IMR-90 (cell line): ENCODE measurements at regions not wholly inside any gene's neighbourhood (a gene's known extent, or its start where the extent isn't known, plus 50 kb on each side); places are given as distances from the start of the nearest gene placed in this dataset.

ENCODE experiments used
- ATAC-seq: fragments of 200-7000 bp; cut with Tn5 transposase; 2 replicates; pipeline ENCODE4 v1.9.1; 2020; ENCODE audit warnings: low read depth, mild to moderate bottlenecking, moderate library complexity
- BruUV-seq: library from RNA; stranded (reverse); fragments of 400-500 nt; replicated peaks from 2 replicates; lab custom pipeline; 2021; lab: Mats Ljungman, UMichigan
- CTCF ChIA-PET: fragments of 300-600 bp; formaldehyde crosslinking; extraction: SDS; loops from one replicate; lab custom pipeline; 2021; ENCODE audit warnings: antibody characterized with exemption; lab: Yijun Ruan, JAX
- POLR2A ChIA-PET: fragments of 300-600 bp; sonication (Branson Sonifier 250); formaldehyde crosslinking; loops from one replicate; lab custom pipeline; 2022; ENCODE audit warnings: antibody characterized with exemption; ENCODE audit not compliant: unreplicated experiment; lab: Charles Lee
- DNase-seq: peaks from one replicate; pipeline ENCODE4 v3.0.0; 2013
- H2AFZ ChIP-seq: replicated peaks from 2 replicates; pipeline ENCODE3; 2013; ENCODE audit warnings: low read length, mild to moderate bottlenecking; ENCODE audit not compliant: poor library complexity
- H2AK5ac ChIP-seq: 2 replicates; pipeline ENCODE4 v1.6.1; 2013; ENCODE audit warnings: low read depth, low read length, inconsistent platforms
- H2AK9ac ChIP-seq: replicated peaks from 2 replicates; pipeline ENCODE3; 2013; ENCODE audit warnings: mild to moderate bottlenecking, low read depth, low read length, moderate library complexity; ENCODE audit not compliant: poor library complexity
- H2BK120ac ChIP-seq: 2 replicates; pipeline ENCODE4 v1.6.1; 2013; ENCODE audit warnings: low read depth, low read length, inconsistent platforms
- H2BK15ac ChIP-seq: 3 replicates; pipeline ENCODE4 v1.6.1; 2013; ENCODE audit warnings: low read depth, low read length, inconsistent platforms
- H2BK20ac ChIP-seq: 2 replicates; pipeline ENCODE4 v1.6.1; 2013; ENCODE audit warnings: low read depth, mild to moderate bottlenecking, inconsistent platforms, low read length, moderate library complexity
- H2BK5ac ChIP-seq: 2 replicates; pipeline ENCODE4 v1.6.1; 2013; ENCODE audit warnings: mild to moderate bottlenecking, low read depth, low read length, inconsistent platforms; ENCODE audit not compliant: poor library complexity, severe bottlenecking
- H3K14ac ChIP-seq: replicated peaks from 2 replicates; pipeline ENCODE4 v1.6.1; 2013; ENCODE audit warnings: low read depth, low read length, inconsistent platforms
- H3K18ac ChIP-seq: 2 replicates; pipeline ENCODE4 v1.6.1; 2013; ENCODE audit warnings: low read depth, low read length, control low read depth
- H3K23ac ChIP-seq: 2 replicates; pipeline ENCODE4 v1.6.1; 2013; ENCODE audit warnings: low read depth, low read length, inconsistent platforms
- H3K27ac ChIP-seq: 2 replicates; pipeline ENCODE4 v1.5.1; 2013; ENCODE audit warnings: mild to moderate bottlenecking, control low read depth, low read length; ENCODE audit not compliant: insufficient read depth
- H3K27me3 ChIP-seq: 2 replicates; pipeline ENCODE4 v1.6.1; 2013; ENCODE audit warnings: low read length; ENCODE audit not compliant: control insufficient read depth, insufficient read depth
- H3K36me3 ChIP-seq: 2 replicates; pipeline ENCODE4 v1.6.1; 2013; ENCODE audit warnings: low read length, mixed read lengths; ENCODE audit not compliant: control insufficient read depth, insufficient read depth
- H3K4ac ChIP-seq: 2 replicates; pipeline ENCODE4 v1.6.1; 2013; ENCODE audit warnings: low read depth, low read length, inconsistent platforms
- H3K4me1 ChIP-seq: 2 replicates; pipeline ENCODE4 v1.6.1; 2013; ENCODE audit warnings: low read length, mixed read lengths; ENCODE audit not compliant: control insufficient read depth, insufficient read depth
- H3K4me2 ChIP-seq: 2 replicates; pipeline ENCODE4 v1.6.1; 2013; ENCODE audit warnings: low read depth, mild to moderate bottlenecking, control low read depth, low read length, moderate library complexity
- H3K4me3 ChIP-seq: 2 replicates; pipeline ENCODE4 v1.5.1; 2013; ENCODE audit warnings: low read depth, mild to moderate bottlenecking, control low read depth, low read length, moderate library complexity; ENCODE audit not compliant: insufficient read depth
- H3K56ac ChIP-seq: 2 replicates; pipeline ENCODE4 v1.6.1; 2013; ENCODE audit warnings: low read length, inconsistent platforms; ENCODE audit not compliant: insufficient read depth; ENCODE audit errors: extremely low read depth
- H3K79me1 ChIP-seq, 2 experiments: 2 replicates each; pipeline ENCODE4 v1.6.1; 2013; ENCODE audit warnings: low read length in 2 of 2, inconsistent platforms in 1 of 2, low read depth in 1 of 2
- H3K9ac ChIP-seq: 2 replicates; pipeline ENCODE4 v1.6.1; 2013; ENCODE audit warnings: low read depth, low read length, control low read depth
- H3K9me1 ChIP-seq: 2 replicates; pipeline ENCODE4 v1.6.1; 2013; ENCODE audit warnings: low read length, inconsistent platforms; ENCODE audit not compliant: insufficient read depth
- H3K9me3 ChIP-seq: 2 replicates; pipeline ENCODE4 v1.6.1; 2013; ENCODE audit warnings: low read length; ENCODE audit not compliant: control insufficient read depth, insufficient read depth
- H4K20me1 ChIP-seq: 2 replicates; pipeline ENCODE4 v1.6.1; 2013; ENCODE audit warnings: low read length, inconsistent platforms; ENCODE audit not compliant: insufficient read depth
- H4K5ac ChIP-seq: 2 replicates; pipeline ENCODE4 v1.6.1; 2013; ENCODE audit warnings: mild to moderate bottlenecking, low read depth, low read length, control low read depth
- H4K8ac ChIP-seq, 2 experiments: 2 replicates each; pipeline ENCODE4 v1.6.1; 2013; ENCODE audit warnings: low read depth in 2 of 2, low read length in 2 of 2, control low read depth in 1 of 2, inconsistent platforms in 1 of 2
- H4K91ac ChIP-seq: 2 replicates; pipeline ENCODE4 v1.6.1; 2013; ENCODE audit warnings: low read depth, low read length, inconsistent platforms; ENCODE audit not compliant: insufficient read depth
- NFE2L2 ChIP-seq: fragments of 150-350 bp; IDR thresholded peaks from 2 replicates; pipeline ENCODE4 v1.6.1; 2016; ENCODE audit warnings: low read depth, mild to moderate bottlenecking, low read length
- POLR2A ChIP-seq: IDR thresholded peaks from 2 replicates; pipeline ENCODE4 v1.6.1; 2012; ENCODE audit warnings: mild to moderate bottlenecking, low read depth, low read length
- WGBS, 2 experiments: methylation state at CpG; one replicate each; pipeline versions ENCODE4 v1.1.5 to v1.1.7; 2013; ENCODE audit warnings: missing lambda C conversion rate in 2 of 2; ENCODE audit not compliant: insufficient read length in 1 of 2; ENCODE audit errors: extremely low coverage in 2 of 2; 5-methylcytosine and 5-hydroxymethylcytosine counted together
- dilution Hi-C: fragments of 300-500 bp; cut with HindIII; formaldehyde crosslinking; loops from one replicate; pipeline ENCODE4 v1.14.3; 2018; ENCODE audit warnings: low sequenced_read_pairs; ENCODE audit not compliant: unreplicated experiment
- in situ Hi-C: fragments of 300-500 bp; cut with MboI; formaldehyde crosslinking; loops from 3 replicates; pipeline ENCODE4 v1.14.3; 2019; ENCODE audit warnings: low sequenced_read_pairs, inconsistent platforms, mixed read lengths
- intact Hi-C: fragments of 100-400 bp; cut with micrococcal nuclease; formaldehyde crosslinking; loops from 2 replicates; pipeline ENCODE4 v1.10.0; 2022

DNA sequence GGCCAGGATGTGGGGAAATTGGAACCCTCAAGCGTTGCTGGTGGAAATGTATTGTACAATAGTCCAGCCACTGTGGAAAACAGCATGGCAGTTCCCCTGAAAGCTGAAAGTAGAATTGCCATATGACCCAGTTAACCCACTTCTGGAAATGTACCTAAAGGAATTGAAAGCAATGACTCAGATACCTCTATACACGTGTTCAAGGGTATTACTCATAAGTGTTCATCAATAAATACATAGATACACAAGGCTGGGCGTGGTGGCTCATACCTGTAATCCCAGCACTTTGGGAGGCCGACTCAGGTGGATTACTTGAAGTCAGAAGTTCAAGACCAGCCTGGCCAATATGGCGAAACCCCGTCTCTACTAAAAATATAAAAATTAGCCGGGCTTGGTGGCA, 71.9 kb upstream of the IRS2 start:
- dilution Hi-C loops = no loop called here

More for the DNA sequence above, 71.9 kb upstream of the IRS2 start:
- no peak overlapping the region for H3K56ac ChIP-seq
- H3K4ac ChIP-seq = no peak overlapping the region
- H3K14ac ChIP-seq = no peak overlapping the region
- H2BK120ac ChIP-seq = no peak overlapping the region
- no CpG with 5 or more reads among the region's 7 CpGs for WGBS, 2 experiments
- H3K36me3 ChIP-seq = no peaks in the 10 kb centered on the region
- no peak overlapping the region for H3K27ac ChIP-seq
- H3K9me3 ChIP-seq = no peaks in the 10 kb centered on the region
- no peak overlapping the region for H4K5ac ChIP-seq
- no peak overlapping the region for H4K8ac ChIP-seq
- H3K23ac ChIP-seq = no peak overlapping the region
- DNase-seq = no peak
- H3K4me1 ChIP-seq = peaks cover 8% of the 10 kb centered on the region
- no peaks in the 10 kb centered on the region for H3K79me1 ChIP-seq
- in situ Hi-C loops = no loop called here
- ChIA-PET CTCF (interaction anchor here (0.6 to 1.3 kb wide), 2 partner anchors 11 to 285 kb away, joined by 3 to 6 read pairs; no protein-coding TSS in a partner anchor), POLR2A (no interaction called here)
- no peak overlapping the region for H2AK9ac ChIP-seq
- H3K18ac ChIP-seq = no peak overlapping the region
- no peaks in the 10 kb centered on the region for H4K20me1 ChIP-seq
- no peak overlapping the region for H2AK5ac ChIP-seq
- H3K4me3 ChIP-seq = no peak overlapping the region
- no peak overlapping the region for H3K9ac ChIP-seq
- H3K4me2 ChIP-seq = no peak overlapping the region
- H3K9me1 ChIP-seq = no peaks in the 10 kb centered on the region
- no peak overlapping the region for H2BK15ac ChIP-seq
- no peak overlapping the region for H2AFZ ChIP-seq
- H2BK20ac ChIP-seq = no peak overlapping the region
- intact Hi-C loops = no loop called here
- BruUV-seq = no TSS peak
- no peak overlapping the region for H2BK5ac ChIP-seq
- H3K27me3 ChIP-seq = peaks cover 7% of the 10 kb centered on the region
- ATAC-seq = no peak
- TF ChIP-seq POLR2A (no peak), NFE2L2 (no peak)
- H4K91ac ChIP-seq = no peak overlapping the region
